H9 (cell line): ENCODE measurements at regions not wholly inside any gene's neighbourhood (a gene's known extent, or its start where the extent isn't known, plus 50 kb on each side); places are given as distances from the start of the nearest gene placed in this dataset.
A peak's percentile ranks its signal among the peaks of the same experiment; 100 is the strongest.

Experiments used
- DNase-seq: peaks from one replicate; pipeline ENCODE4 v3.0.0-alpha.2; 2017
- H2AFZ ChIP-seq: one replicate; pipeline ENCODE4 v1.6.1; 2013; ENCODE audit warnings: mild to moderate bottlenecking, low read length, control low read depth, moderate library complexity
- H2AK5ac ChIP-seq: 2 replicates; pipeline ENCODE4 v1.6.1; 2013; ENCODE audit warnings: low read length, control low read depth, mixed read lengths; ENCODE audit not compliant: insufficient read length
- H2BK120ac ChIP-seq: one replicate; pipeline ENCODE4 v1.6.1; 2013; ENCODE audit warnings: low read depth, mild to moderate bottlenecking, low read length, control low read depth, inconsistent platforms; ENCODE audit not compliant: poor library complexity, severe bottlenecking
- H2BK12ac ChIP-seq: 2 replicates; pipeline ENCODE4 v1.6.1; 2013; ENCODE audit warnings: low read length, control low read depth, mixed read lengths, low read depth; ENCODE audit not compliant: insufficient read length
- H2BK15ac ChIP-seq: 2 replicates; pipeline ENCODE4 v1.6.1; 2013; ENCODE audit warnings: low read depth, low read length, control low read depth
- H2BK20ac ChIP-seq: one replicate; pipeline ENCODE4 v1.6.1; 2013; ENCODE audit warnings: low read depth, mild to moderate bottlenecking, low read length, control low read depth, inconsistent platforms; ENCODE audit not compliant: poor library complexity, severe bottlenecking
- H2BK5ac ChIP-seq: 2 replicates; pipeline ENCODE4 v1.6.1; 2013; ENCODE audit warnings: low read length, control low read depth, mixed read lengths; ENCODE audit not compliant: insufficient read length
- H3K14ac ChIP-seq: 2 replicates; pipeline ENCODE4 v1.6.1; 2013; ENCODE audit warnings: low read length, control low read depth; ENCODE audit not compliant: insufficient read depth
- H3K18ac ChIP-seq: 2 replicates; pipeline ENCODE4 v1.6.1; 2013; ENCODE audit warnings: low read depth, mild to moderate bottlenecking, mixed read lengths, low read length, control low read depth; ENCODE audit not compliant: insufficient read length
- H3K23ac ChIP-seq: 2 replicates; pipeline ENCODE4 v1.6.1; 2013; ENCODE audit warnings: low read length, control low read depth, mixed read lengths, low read depth; ENCODE audit not compliant: insufficient read length
- H3K23me2 ChIP-seq: 2 replicates; pipeline ENCODE4 v1.6.1; 2013; ENCODE audit warnings: low read depth, mild to moderate bottlenecking, mixed read lengths, low read length, control low read depth; ENCODE audit not compliant: insufficient read length, poor library complexity, severe bottlenecking
- H3K27ac ChIP-seq: 2 replicates; pipeline ENCODE4 v1.5.1; 2013; ENCODE audit warnings: low read length, control low read depth, mixed read lengths, low read depth; ENCODE audit not compliant: insufficient read length
- H3K27me3 ChIP-seq: 2 replicates; pipeline ENCODE4 v1.6.1; 2013; ENCODE audit warnings: low read length, control low read depth, inconsistent platforms; ENCODE audit not compliant: insufficient read depth
- H3K4ac ChIP-seq: 2 replicates; pipeline ENCODE4 v1.6.1; 2013; ENCODE audit warnings: low read depth, mild to moderate bottlenecking, control low read depth, inconsistent platforms, low read length, moderate library complexity
- H3K4me1 ChIP-seq: 2 replicates; pipeline ENCODE4 v1.6.1; 2013; ENCODE audit warnings: low read length, control low read depth, inconsistent platforms; ENCODE audit not compliant: insufficient read depth
- H3K4me2 ChIP-seq: 2 replicates; pipeline ENCODE4 v1.6.1; 2013; ENCODE audit warnings: low read length, control low read depth, mixed read lengths; ENCODE audit not compliant: insufficient read length, insufficient read depth
- H3K56ac ChIP-seq: 2 replicates; pipeline ENCODE4 v1.6.1; 2013; ENCODE audit warnings: low read depth, mild to moderate bottlenecking, mixed read lengths, low read length, control low read depth; ENCODE audit not compliant: insufficient read length
- H3K79me1 ChIP-seq: 2 replicates; pipeline ENCODE4 v1.6.1; 2013; ENCODE audit warnings: low read depth, mild to moderate bottlenecking, moderate library complexity, low read length, control low read depth, inconsistent platforms; ENCODE audit not compliant: insufficient read depth, poor library complexity, severe bottlenecking
- H3K79me2 ChIP-seq: 2 replicates; pipeline ENCODE4 v1.6.1; 2013; ENCODE audit warnings: low read length, control low read depth, inconsistent platforms; ENCODE audit not compliant: insufficient read depth
- H3K9ac ChIP-seq: 2 replicates; pipeline ENCODE4 v1.6.1; 2013; ENCODE audit warnings: low read length, control low read depth, mixed read lengths; ENCODE audit not compliant: insufficient read length; ENCODE audit errors: extremely low read depth
- H3K9me3 ChIP-seq: one replicate; pipeline ENCODE4 v1.6.1; 2013; ENCODE audit warnings: low read depth, low read length, inconsistent platforms; ENCODE audit not compliant: control insufficient read depth
- H3T11ph ChIP-seq: one replicate; pipeline ENCODE4 v1.6.1; 2013; ENCODE audit warnings: mild to moderate bottlenecking, low read length, control low read depth, inconsistent platforms
- H4K20me1 ChIP-seq: one replicate; pipeline ENCODE4 v1.6.1; 2013; ENCODE audit not compliant: control insufficient read depth, insufficient read length, insufficient read depth
- H4K5ac ChIP-seq: 2 replicates; pipeline ENCODE4 v1.6.1; 2013; ENCODE audit warnings: low read depth, mild to moderate bottlenecking, mixed read lengths, low read length, control low read depth; ENCODE audit not compliant: insufficient read length
- H4K8ac ChIP-seq: replicated peaks from 2 replicates; pipeline ENCODE4 v1.6.1; 2013; ENCODE audit warnings: low read length, control low read depth, mixed read lengths, low read depth; ENCODE audit not compliant: insufficient read length
- H4K91ac ChIP-seq: 2 replicates; pipeline ENCODE4 v1.6.1; 2013; ENCODE audit warnings: low read depth, mild to moderate bottlenecking, moderate library complexity, mixed read lengths, low read length, control low read depth; ENCODE audit not compliant: insufficient read length
- H3K27ac Mint-ChIP-seq, 3 experiments: 2 replicates in 2 of 3; 3 replicates in 1 of 3; pipeline ENCODE4 v1.8.0; 2020 to 2021; ENCODE audit warnings: mixed read lengths in 3 of 3, mild to moderate bottlenecking in 1 of 3, moderate library complexity in 1 of 3
- H3K27me3 Mint-ChIP-seq: 2 replicates; pipeline ENCODE4 v1.8.0; 2021; ENCODE audit warnings: low read depth, mild to moderate bottlenecking, moderate library complexity, mixed read lengths
- H3K36me3 Mint-ChIP-seq, 3 experiments: 2 replicates in 2 of 3; 3 replicates in 1 of 3; pipeline ENCODE4 v1.8.0; 2020 to 2021; ENCODE audit warnings: low read depth in 3 of 3, mixed read lengths in 3 of 3; ENCODE audit not compliant: insufficient read depth in 1 of 3
- H3K4me1 Mint-ChIP-seq, 2 experiments: 2 replicates each; pipeline ENCODE4 v1.8.0; 2020; ENCODE audit warnings: mixed read lengths in 2 of 2
- H3K4me3 Mint-ChIP-seq, 2 experiments: 2 replicates in 1 of 2; 3 replicates in 1 of 2; pipeline ENCODE4 v1.8.0; 2020 to 2021; ENCODE audit warnings: mild to moderate bottlenecking in 2 of 2, mixed read lengths in 2 of 2, moderate library complexity in 1 of 2
- H3K9me3 Mint-ChIP-seq, 2 experiments: 2 replicates in 1 of 2; 3 replicates in 1 of 2; pipeline ENCODE4 v1.8.0; 2020; ENCODE audit warnings: mild to moderate bottlenecking in 2 of 2, mixed read lengths in 2 of 2, moderate library complexity in 1 of 2
- CTCF ChIP-seq: fragments of 200-600 bp; sonication (generic); conservative IDR thresholded peaks from 3 replicates; pipeline ENCODE4 v1.8.0; 2021; ENCODE audit warnings: antibody characterized with exemption, mild to moderate bottlenecking
- WGBS: extraction: QIAGEN DNeasy Blood & Tissue Kit; methylation state at CpG from one replicate; pipeline ENCODE4 v1.1.7; 2013; ENCODE audit warnings: missing lambda C conversion rate, low lambda C conversion rate, mixed read lengths; ENCODE audit not compliant: insufficient read length; ENCODE audit errors: extremely low coverage; 5-methylcytosine and 5-hydroxymethylcytosine counted together

- no peak overlapping the region for H2AFZ ChIP-seq
These were observed 62.3 kb upstream of the DKK2 start for GRCh38 chr4:107098401-107098800.

More at GRCh38 chr4:107098401-107098800, 62.3 kb upstream of the DKK2 start:
- Histone ChIP-seq H3K56ac (no peak overlapping the region), H2BK20ac (no peak overlapping the region), H2BK12ac (no peak overlapping the region), H3K4me1 (peaks cover 3% of the 10 kb centered on the region; the same call in 1 of the 2 replicates), H2BK120ac (no peak overlapping the region), H3K18ac (no peak overlapping the region), H3K27me3 (no peaks in the 10 kb centered on the region), H3K79me2 (no peaks in the 10 kb centered on the region), H4K91ac (no peak overlapping the region), H3K4me2 (no peak overlapping the region), H3K27ac (no peak overlapping the region), H2BK5ac (no peak overlapping the region), H3K4ac (no peak overlapping the region), H3K9me3 (no peaks in the 10 kb centered on the region), H2AK5ac (no peak overlapping the region), H3K9ac (no peak overlapping the region), H4K5ac (no peak overlapping the region), H4K8ac (no peak overlapping the region), H2BK15ac (no peak overlapping the region), H3K23ac (no peak overlapping the region), H3T11ph (no peak overlapping the region), H4K20me1 (no peaks in the 10 kb centered on the region), H3K23me2 (no peaks in the 10 kb centered on the region), H3K14ac (no peak overlapping the region), H3K79me1 (no peaks in the 10 kb centered on the region)
- H3K27me3 Mint-ChIP-seq, result no peaks in the 10 kb centered on the region
- no peak overlapping the region for H3K4me3 Mint-ChIP-seq
- peaks cover 11 to 14% of the 10 kb centered on the region in 2 experiments for H3K4me1 Mint-ChIP-seq
- no CpG with 5 or more reads among the region's 2 CpGs for WGBS
- no peak for TF ChIP-seq CTCF
- no peak overlapping the region; a peak in 1 of 7 replicates for H3K27ac Mint-ChIP-seq
- H3K9me3 Mint-ChIP-seq, result no peaks in the 10 kb centered on the region
- 0 out of 7 replicates have a peak, but pooled peaks cover 0 to 1% (median 0%) of the 10 kb centered on the region in 3 experiments for H3K36me3 Mint-ChIP-seq
- DNase-seq, result peak; percentile 25
